HepG2 (cell line): ENCODE measurements at regions not wholly inside any gene's neighbourhood (a gene's known extent, or its start where the extent isn't known, plus 50 kb on each side); places are given as distances from the start of the nearest gene placed in this dataset.

Experiments used
- ATAC-seq: fragments of 200-7000 bp; cut with Tn5 transposase; 3 replicates; pipeline ENCODE4 v1.9.1; 2020; ENCODE audit warnings: mild to moderate bottlenecking, moderate library complexity
- BruUV-seq: library from RNA; stranded (reverse); fragments of 400-500 nt; replicated peaks from 2 replicates; lab custom pipeline; 2021; lab: Mats Ljungman, UMichigan
- CTCF ChIA-PET: fragments of 300-600 bp; formaldehyde crosslinking; extraction: SDS; loops from one replicate; lab custom pipeline; 2021; ENCODE audit warnings: low total read pairs, inconsistent platforms, low intra/inter-chr PET ratio; lab: Yijun Ruan, JAX
- POLR2A ChIA-PET: fragments of 350-600 bp; sonication (Branson Sonifier 250); formaldehyde crosslinking; loops from one replicate; lab custom pipeline; 2020; ENCODE audit warnings: antibody characterized with exemption, inconsistent platforms; lab: Yijun Ruan, JAX
- DNase-seq: peaks from one replicate; pipeline ENCODE4 v3.0.0-alpha.2; 2015; ENCODE audit warnings: low spot score
- FAIRE-seq: peaks from 3 replicates; lab custom pipeline; 2011; peaks lifted over from hg19 to GRCh38; lab: Jason Lieb, UNC
- H2AFZ ChIP-seq: one replicate; pipeline ENCODE4 v1.6.1; 2011; ENCODE audit warnings: low read length, inconsistent platforms
- H3K27ac ChIP-seq: fragments of 300-600 bp; 3 replicates; pipeline ENCODE4 v1.8.0; 2011; ENCODE audit warnings: mixed run types, mild to moderate bottlenecking, mixed read lengths, low read length, inconsistent platforms; ENCODE audit not compliant: insufficient read depth; ENCODE audit errors: extremely low read length
- H3K27me3 ChIP-seq, 2 experiments: fragments of 200-600 bp in 1 of 2; 2 replicates in 1 of 2; 3 replicates in 1 of 2; pipeline versions ENCODE4 v1.6.0 to v1.8.0; 2011; ENCODE audit warnings: low read length in 2 of 2, mild to moderate bottlenecking in 2 of 2, moderate library complexity in 2 of 2, inconsistent platforms in 1 of 2; ENCODE audit not compliant: insufficient read depth in 2 of 2, control insufficient read depth in 1 of 2
- H3K36me3 ChIP-seq, 2 experiments: fragments of 200-600 bp in 1 of 2; replicated peaks in 1 of 2; 2 replicates in 1 of 2; 3 replicates in 1 of 2; pipeline versions ENCODE4 v1.5.1 to v1.8.0; 2011; ENCODE audit warnings: low read length in 2 of 2, inconsistent platforms in 1 of 2; ENCODE audit not compliant: insufficient read depth in 2 of 2, control insufficient read depth in 1 of 2
- H3K4me1 ChIP-seq: 2 replicates; pipeline ENCODE4 v1.5.1; 2012; ENCODE audit warnings: low read length, inconsistent platforms; ENCODE audit not compliant: insufficient read depth
- H3K4me2 ChIP-seq: 2 replicates; pipeline ENCODE4 v1.6.0; 2011; ENCODE audit warnings: low read depth, low read length, inconsistent platforms
- H3K4me3 ChIP-seq, 3 experiments: fragments of 200-600 bp in 1 of 3; sonication (generic), shearing (Covaris generic) in 1 of 3; replicated peaks in 1 of 3; 2 replicates each; pipeline ENCODE4 v1.5.1; 2011 to 2016; ENCODE audit warnings: low read length in 3 of 3, inconsistent platforms in 2 of 3, low read depth in 2 of 3, mild to moderate bottlenecking in 2 of 3, control low read depth in 1 of 3, mixed read lengths in 1 of 3; ENCODE audit not compliant: insufficient read depth in 1 of 3
- H3K79me2 ChIP-seq: one replicate; pipeline ENCODE4 v1.6.1; 2011; ENCODE audit warnings: low read length, inconsistent platforms; ENCODE audit not compliant: insufficient read depth
- H3K9ac ChIP-seq: 2 replicates; pipeline ENCODE4 v1.6.0; 2011; ENCODE audit warnings: mild to moderate bottlenecking, low read depth, low read length, inconsistent platforms; ENCODE audit not compliant: insufficient read depth
- H3K9me3 ChIP-seq: 2 replicates; pipeline ENCODE4 v1.5.1; 2012; ENCODE audit warnings: mild to moderate bottlenecking, low read length
- H4K20me1 ChIP-seq: 2 replicates; pipeline ENCODE4 v1.6.0; 2011; ENCODE audit warnings: inconsistent platforms, mild to moderate bottlenecking, low read length, moderate library complexity; ENCODE audit not compliant: insufficient read depth
- TAF1 ChIP-seq: sonication (generic); formaldehyde crosslinking; IDR thresholded peaks from 2 replicates; pipeline ENCODE4 v1.4.0; 2020; ENCODE audit warnings: missing genetic modification reagents
- ZNF12 ChIP-seq: sonication (generic); formaldehyde crosslinking; IDR thresholded peaks from 2 replicates; pipeline ENCODE4 v1.5.0; 2020; ENCODE audit warnings: missing genetic modification reagents
- WGBS: methylation state at CpG from one replicate; pipeline ENCODE4 v1.1.6; 2017; ENCODE audit warnings: low lambda C conversion rate; 5-methylcytosine and 5-hydroxymethylcytosine counted together
- in situ Hi-C: cut with HindIII; loops from 2 replicates; pipeline ENCODE4 v1.10.0; 2017; ENCODE audit warnings: low pct_unique_long_range_greater_than_20kb; ENCODE audit not compliant: extremely low pct_ligation_motif_present
- intact Hi-C: fragments of 100-400 bp; cut with micrococcal nuclease; formaldehyde crosslinking; loops from one replicate; pipeline ENCODE4 v1.10.0; 2022; ENCODE audit not compliant: unreplicated experiment
- TF ChIP-seq, protein P1 (sequence below): sonication (generic); formaldehyde crosslinking; IDR thresholded peaks from 2 replicates; pipeline ENCODE4 v1.8.0; 2022; ENCODE audit warnings: missing genetic modification reagents, mild to moderate bottlenecking, inconsistent platforms, borderline replicate concordance
- TF ChIP-seq, protein P2 (sequence below): sonication (generic); formaldehyde crosslinking; IDR thresholded peaks from 2 replicates; pipeline ENCODE4 v1.5.1; 2020; ENCODE audit warnings: mild to moderate bottlenecking, missing genetic modification reagents, borderline replicate concordance

DNA sequence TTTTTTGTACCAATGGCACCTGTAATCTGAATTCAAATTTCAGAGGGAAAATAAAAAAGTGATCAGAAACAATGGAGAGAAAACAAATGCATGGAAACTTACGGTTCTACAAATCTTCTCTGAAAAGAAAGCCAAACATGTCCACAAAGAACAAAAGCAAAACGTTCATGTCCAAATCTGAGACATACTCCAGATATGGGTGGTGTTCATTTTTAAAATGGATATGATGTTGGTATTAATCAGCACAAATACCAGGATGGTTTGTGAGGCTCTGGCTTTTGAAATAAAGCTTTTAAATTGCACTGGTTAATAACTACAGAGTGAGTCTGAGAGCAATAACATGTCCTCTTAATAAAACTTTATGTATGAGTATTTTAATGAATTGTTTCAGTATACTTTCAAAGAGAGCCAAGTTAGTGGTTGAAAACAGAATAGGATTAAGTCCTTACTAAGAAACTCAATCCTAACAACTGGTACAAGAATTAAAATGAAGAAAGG, 366.4 kb downstream of the INHBA start:
- no peak overlapping the region for H3K4me3 ChIP-seq
- in situ Hi-C loops = no loop called here
- no peak overlapping the region for H3K4me2 ChIP-seq
- no peaks in the 10 kb centered on the region for H4K20me1 ChIP-seq
- no peaks in the 10 kb centered on the region for H3K27me3 ChIP-seq
- H3K27ac ChIP-seq = no peak overlapping the region
- FAIRE-seq (no peak), DNase-seq (no peak), ATAC-seq (no peak)
- TF ChIP-seq, protein P1, sequence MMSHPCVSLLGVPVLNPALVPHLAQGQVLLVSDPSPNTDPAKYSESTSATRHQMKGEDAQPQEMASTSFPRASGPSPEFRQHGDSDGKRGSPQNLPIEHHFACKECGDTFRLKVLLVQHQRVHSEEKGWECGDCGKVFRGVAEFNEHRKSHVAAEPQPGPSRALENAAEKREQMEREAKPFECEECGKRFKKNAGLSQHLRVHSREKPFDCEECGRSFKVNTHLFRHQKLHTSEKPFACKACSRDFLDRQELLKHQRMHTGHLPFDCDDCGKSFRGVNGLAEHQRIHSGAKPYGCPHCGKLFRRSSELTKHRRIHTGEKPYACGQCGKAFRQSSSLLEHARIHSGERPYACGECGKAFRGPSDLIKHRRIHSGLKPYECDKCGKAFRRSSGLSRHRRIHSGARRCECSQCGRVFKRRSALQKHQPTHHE (CRISPR knock-in tag) = no peak
- TF ChIP-seq ZNF12 (CRISPR knock-in tag) (no peak), TAF1 (CRISPR knock-in tag) (no peak)
- TF ChIP-seq, protein P2, sequence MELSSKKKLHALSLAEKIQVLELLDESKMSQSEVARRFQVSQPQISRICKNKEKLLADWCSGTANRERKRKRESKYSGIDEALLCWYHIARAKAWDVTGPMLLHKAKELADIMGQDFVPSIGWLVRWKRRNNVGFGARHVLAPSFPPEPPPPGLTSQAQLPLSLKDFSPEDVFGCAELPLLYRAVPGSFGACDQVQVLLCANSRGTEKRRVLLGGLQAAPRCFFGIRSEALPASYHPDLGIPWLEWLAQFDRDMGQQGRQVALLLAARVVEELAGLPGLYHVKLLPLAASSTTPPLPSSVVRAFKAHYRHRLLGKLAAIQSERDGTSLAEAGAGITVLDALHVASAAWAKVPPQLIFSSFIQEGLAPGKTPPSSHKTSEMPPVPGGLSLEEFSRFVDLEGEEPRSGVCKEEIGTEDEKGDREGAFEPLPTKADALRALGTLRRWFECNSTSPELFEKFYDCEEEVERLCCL (CRISPR knock-in tag) = no peak
- CTCF ChIA-PET = no interaction called here
- WGBS = 0% methylated on average over 2 of the region's 2 CpGs
- intact Hi-C loops = no loop called here
- H3K79me2 ChIP-seq = no peaks in the 10 kb centered on the region
- peaks cover 3% of the 10 kb centered on the region; the same call in 1 of the 2 replicates for H3K9me3 ChIP-seq
- POLR2A ChIA-PET = no interaction called here
- no peak overlapping the region for H3K9ac ChIP-seq
- no peaks in the 10 kb centered on the region for H3K36me3 ChIP-seq
- no peaks in the 10 kb centered on the region for H3K4me1 ChIP-seq
- BruUV-seq = no TSS peak
- no peak overlapping the region for H2AFZ ChIP-seq
